HG02571 (cell line): ENCODE measurements at regions not wholly inside any gene's neighbourhood (a gene's known extent, or its start where the extent isn't known, plus 50 kb on each side); places are given as distances from the start of the nearest gene placed in this dataset.

Experiments used
- ATAC-seq: cut with Tn5 transposase; IDR thresholded peaks from one replicate; pipeline ENCODE4 v1.9.1; 2021; ENCODE audit warnings: mild to moderate bottlenecking, moderate library complexity; ENCODE audit not compliant: unreplicated experiment

- no peak for ATAC-seq
Measured at GRCh38 chr2:150789376-150789905, 302.0 kb upstream of the RND3 start.

- no peak for ATAC-seq
Measured at GRCh38 chr2:150788426-150789140, 301.1 kb upstream of the RND3 start.

GRCh38 chr2:150787353-150788093 is 300.1 kb upstream of the RND3 start:
- ATAC-seq = no peak

GRCh38 chr2:150784389-150784788 is 296.9 kb upstream of the RND3 start:
- no peak for ATAC-seq

GRCh38 chr2:150783896-150784295 is 296.4 kb upstream of the RND3 start:
- ATAC-seq = no peak

GRCh38 chr2:150783015-150783414 is 295.5 kb upstream of the RND3 start:
- ATAC-seq = no peak

GRCh38 chr2:150782613-150783012 is 295.1 kb upstream of the RND3 start:
- no peak for ATAC-seq

- ATAC-seq = no peak
Measured at GRCh38 chr2:150781142-150781541, 293.7 kb upstream of the RND3 start.

- no peak for ATAC-seq
Measured at GRCh38 chr2:150778828-150779227, 291.4 kb upstream of the RND3 start.

DNA sequence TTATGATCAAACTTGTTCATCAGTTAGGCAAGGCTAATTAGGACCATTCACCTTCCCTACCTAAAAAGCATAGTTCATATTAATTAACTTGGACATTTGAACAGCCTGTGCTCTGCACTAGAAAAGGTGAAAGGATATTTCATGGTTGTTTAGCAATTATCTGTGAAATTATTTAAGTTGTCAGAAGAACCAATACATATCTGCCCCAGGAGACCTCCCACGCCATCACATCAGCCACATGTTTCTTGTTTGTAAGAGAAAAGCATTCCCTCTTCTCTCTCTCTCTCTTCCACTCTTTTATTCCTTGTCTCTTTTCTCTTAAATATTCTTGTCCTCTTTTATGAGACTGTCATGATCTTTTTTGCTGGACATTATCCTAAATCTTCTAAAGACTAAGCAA is 282.0 kb upstream of the RND3 start:
- no peak for ATAC-seq

DNA sequence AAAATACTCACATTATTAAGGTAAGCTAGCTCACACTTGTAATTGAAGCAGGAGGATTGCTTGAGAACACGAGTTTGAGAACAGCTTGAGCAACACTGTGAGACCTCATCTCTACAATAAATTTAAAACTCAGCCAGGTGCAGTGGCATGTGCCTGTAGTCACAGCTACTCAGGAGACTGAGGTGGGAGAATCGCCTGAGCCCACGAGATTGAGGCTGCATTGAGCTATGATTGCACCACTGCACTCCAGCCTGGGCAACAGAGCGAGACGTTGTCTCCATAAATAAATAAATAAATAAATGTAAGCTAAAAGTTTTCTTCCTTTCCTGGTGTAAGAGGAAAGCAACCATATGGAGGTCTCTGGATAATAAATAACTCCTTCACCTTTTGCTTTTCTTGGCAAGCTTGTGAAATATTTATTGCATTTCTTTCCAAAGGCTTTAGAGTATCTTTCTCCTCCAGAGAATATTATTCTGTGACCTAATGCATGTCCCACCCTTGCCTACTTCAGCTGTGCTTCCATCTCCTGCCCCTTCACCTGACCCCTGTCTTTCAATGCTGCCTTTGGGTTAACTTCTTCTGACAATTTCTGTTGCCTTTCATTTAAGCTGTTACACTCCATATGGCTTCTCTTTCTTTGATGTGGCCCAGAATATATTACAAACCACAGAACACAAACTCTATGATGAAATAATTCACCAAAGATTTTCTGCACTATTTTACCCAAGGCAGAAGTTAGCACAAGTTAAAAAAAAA is 280.7 kb upstream of the RND3 start:
- ATAC-seq = no peak

GRCh38 chr2:150762571-150762970 is 275.1 kb upstream of the RND3 start:
- no peak for ATAC-seq

GRCh38 chr2:150759531-150759930 is 272.1 kb upstream of the RND3 start:
- ATAC-seq = no peak

DNA sequence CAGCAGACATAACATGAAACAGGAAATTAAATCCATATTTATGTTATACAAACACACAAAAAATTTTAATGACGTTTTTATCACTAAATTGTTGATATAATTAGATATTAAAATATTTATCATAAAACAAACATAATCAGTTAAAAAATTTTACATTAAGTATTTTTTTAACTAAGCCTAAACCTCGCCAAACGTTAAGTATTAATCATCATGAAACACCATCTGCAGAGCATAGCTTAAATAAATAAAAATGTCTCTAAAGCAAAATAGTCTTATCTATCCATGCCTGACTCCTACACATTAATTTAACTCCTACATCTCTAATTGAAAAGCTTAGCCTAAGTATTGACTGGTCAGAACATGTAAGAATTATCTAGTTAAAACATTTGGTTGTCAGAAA is 271.6 kb upstream of the RND3 start:
- no peak for ATAC-seq

- no peak for ATAC-seq
Measured at GRCh38 chr2:150752229-150752628, 264.8 kb upstream of the RND3 start.

DNA sequence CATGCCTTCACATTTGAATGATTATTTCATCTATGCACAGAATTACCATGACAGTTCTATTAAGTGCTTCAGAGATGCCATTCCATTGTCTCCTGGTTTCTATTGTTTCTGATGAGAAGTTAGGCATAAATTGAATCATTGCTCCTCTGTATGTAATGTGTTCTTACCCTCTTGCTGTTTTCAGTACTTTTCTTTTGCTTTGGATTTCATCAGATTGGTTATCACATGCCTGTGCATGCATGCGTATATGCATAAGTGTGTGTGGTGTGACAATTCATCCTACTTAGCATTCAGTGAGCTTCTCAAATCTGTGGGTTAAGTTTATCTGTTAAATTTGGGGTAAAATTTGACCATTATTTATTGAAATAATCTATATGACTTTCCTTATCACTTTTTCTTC is 263.3 kb upstream of the RND3 start:
- no peak for ATAC-seq

DNA sequence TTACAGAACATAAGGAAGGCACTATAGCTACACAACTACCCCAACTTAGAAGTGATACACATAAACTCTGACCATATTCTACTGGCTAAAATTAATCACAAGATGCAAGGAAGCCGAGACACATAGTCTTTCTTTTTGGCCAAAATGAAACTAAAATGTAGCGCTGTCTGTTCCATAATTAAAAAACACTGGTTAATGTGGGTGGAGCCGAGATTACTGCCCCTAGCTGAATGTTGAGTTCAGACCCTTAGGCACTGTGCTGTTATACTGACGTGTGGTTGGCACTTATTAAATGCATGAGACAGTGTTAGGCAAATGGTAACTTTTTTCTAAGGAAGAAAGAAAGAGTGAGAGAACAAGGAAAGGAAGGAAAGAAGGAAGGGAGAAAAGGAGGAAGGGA is 254.6 kb upstream of the RND3 start:
- no peak for ATAC-seq

DNA sequence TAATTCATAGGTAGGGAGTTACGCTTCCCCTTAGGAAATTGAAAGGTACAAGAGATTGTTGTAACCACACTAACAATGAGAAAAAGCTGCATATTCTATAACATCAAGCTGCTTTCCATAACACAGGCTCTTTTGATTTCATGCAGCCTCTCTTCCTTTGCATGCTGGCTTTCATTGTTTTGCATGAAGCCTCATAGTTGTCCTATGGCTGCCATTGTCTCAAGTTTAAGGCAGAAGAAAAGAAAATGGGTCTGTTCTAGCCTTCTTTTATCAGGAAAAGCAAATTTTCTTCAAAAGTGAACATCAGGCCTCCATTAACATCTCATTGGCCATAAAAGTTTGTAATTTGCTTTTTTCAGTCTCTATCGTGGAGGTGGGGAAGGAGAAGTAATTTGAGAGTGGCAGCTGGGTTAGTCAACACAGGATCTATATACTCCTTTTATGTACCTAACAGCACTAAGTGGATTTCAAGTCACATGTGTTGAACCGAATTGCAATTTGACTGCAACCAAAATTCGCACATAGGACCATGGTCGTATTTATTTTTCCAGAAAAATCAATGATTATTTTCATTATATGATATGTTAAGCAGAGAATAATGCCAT is 248.5 kb upstream of the RND3 start:
- ATAC-seq = no peak

- no peak for ATAC-seq
Measured at GRCh38 chr2:150733051-150733618, 245.7 kb upstream of the RND3 start.

DNA sequence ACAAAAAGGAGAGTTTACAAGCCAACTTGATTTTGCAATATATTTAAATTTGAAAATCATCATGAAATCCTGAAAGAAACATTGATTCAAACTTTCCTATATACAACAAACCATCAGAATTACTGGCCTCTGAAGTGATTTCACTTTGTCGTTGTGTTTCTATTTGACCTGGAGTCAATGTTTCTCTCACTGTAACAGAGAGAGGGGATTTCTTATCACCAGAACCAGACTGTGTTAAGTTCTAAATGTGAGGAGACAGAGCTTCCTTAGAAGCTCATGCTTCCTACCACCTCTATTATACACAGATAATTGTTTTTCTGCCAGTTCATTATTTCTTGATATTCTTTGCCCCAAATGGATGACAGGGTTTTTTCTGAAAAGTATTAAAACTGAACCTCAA is 245.0 kb upstream of the RND3 start:
- no peak for ATAC-seq

DNA sequence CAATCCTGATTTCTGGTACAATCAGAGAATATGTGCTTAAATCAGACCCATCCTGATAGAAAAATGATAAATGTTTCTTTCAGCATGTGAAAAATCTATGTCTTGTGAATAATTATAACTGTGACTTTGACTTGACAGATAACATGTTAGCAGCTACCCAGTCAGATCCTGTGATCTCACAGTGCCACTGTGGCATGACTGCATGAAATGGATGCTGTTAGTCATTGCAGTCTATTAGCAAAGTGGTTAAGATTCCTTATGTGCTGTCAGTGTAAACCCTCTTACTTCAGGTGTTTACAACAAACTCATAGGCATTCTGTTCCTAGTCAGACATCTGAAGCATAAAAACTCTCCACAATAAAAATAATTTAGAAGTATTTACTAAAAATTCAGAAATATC is 244.6 kb upstream of the RND3 start:
- ATAC-seq = no peak
